Thyroid gland (tissue), 4 donors: ENCODE measurements at regions not wholly inside any gene's neighbourhood (a gene's known extent, or its start where the extent isn't known, plus 50 kb on each side); places are given as distances from the start of the nearest gene placed in this dataset.

Experiments
- CTCF ChIP-seq, 6 experiments: fragments of 200-600 bp in 3 of 6; fragments of 450-650 bp in 3 of 6; sonication (generic) in 3 of 6; IDR thresholded peaks; one replicate each; pipeline ENCODE4 v1.5.1; 2016 to 2019; ENCODE audit warnings: antibody characterized with exemption in 6 of 6, mild to moderate bottlenecking in 2 of 6, inconsistent platforms in 1 of 6, moderate library complexity in 1 of 6
- POLR2A ChIP-seq, 2 donors: fragments of 450-650 bp; IDR thresholded peaks; one replicate each; pipeline ENCODE4 v1.6.1; 2017; ENCODE audit warnings: antibody characterized with exemption in 2 of 2, mild to moderate bottlenecking in 2 of 2, moderate library complexity in 1 of 2

DNA sequence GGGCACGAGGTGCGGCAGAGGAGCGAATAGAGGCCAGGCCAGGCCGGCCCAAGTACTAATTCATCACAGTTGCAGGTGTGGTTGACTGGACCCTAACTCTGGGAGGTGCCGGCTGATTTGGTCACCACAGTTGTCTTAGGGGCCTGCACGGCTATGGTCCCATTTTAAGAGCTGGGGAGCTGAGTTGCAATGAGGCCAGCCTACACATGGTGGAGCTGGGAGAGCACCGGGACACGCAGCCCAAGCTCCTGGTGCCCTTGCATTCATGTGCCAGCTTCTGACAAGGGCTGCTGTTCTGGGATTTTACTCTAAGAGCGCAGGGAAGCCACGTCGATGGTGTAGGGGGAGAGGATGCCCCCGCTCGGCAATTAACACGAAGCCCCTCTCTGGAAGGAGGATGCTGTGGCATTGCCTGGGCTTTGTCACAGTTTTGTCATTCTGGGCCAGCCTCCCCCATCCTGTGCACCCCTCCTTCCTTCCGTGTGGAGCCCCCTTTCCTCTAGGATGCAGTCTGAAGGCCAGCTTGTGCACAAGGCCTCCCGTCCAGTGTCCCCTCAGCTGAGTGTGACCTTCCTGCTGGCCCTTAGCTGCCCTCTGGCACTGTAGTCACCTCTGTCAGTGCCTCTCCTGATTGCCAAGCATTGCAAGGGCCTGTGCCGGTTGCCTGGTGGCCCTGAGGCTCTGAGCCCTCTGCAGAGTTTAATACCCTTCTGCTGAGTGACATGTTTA lies 109.4 kb upstream of the C1QTNF9B start:
- TF ChIP-seq POLR2A (IDR thresholded peaks at IDR 0.05) (no peak), CTCF (IDR thresholded peaks at IDR 0.05) (no peak)
